ENCODE measurements at regions not wholly inside any gene's neighbourhood (a gene's known extent, or its start where the extent isn't known, plus 50 kb on each side); places are given as distances from the start of the nearest gene placed in this dataset.
"Not testable (repeated sequence)": the region's sequence is repeated elsewhere in the genome, so short reads cannot be mapped to it uniquely, and the experiment has no call there.

DNA sequence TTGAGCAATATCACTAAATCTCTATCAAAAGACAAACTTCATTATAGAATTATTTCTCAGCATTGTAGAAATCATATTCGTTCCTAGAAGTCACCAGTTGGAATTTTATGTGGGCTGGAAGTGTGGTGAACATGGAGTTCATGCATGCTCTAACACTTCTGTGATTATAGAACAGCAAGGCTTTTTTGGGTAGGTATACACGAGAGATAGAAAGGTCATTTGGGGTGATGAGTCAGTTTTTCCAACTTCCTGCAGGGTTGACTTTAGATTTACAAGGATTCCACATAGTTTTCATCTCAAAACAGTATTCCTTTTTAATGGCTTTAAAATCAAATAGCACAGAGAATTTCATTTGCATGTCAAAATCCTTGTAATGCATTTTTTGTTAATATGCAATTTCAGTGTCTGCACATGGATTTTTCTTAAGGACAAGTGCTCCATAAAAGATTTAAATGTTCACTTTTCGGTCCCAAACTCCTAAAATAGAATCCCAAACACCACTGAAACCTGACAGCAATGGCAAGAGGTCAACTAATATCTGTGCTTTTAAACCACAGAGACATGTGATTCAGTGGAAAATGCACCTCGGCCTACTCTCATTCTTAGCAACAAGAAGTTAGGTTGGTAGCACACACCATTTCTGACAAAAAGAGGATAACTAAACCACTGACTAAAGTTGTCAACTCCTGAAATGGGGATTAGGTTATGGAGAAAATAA lies 211.0 kb downstream of the MOXD1 start:
- TF ChIP-seq, protein P1, sequence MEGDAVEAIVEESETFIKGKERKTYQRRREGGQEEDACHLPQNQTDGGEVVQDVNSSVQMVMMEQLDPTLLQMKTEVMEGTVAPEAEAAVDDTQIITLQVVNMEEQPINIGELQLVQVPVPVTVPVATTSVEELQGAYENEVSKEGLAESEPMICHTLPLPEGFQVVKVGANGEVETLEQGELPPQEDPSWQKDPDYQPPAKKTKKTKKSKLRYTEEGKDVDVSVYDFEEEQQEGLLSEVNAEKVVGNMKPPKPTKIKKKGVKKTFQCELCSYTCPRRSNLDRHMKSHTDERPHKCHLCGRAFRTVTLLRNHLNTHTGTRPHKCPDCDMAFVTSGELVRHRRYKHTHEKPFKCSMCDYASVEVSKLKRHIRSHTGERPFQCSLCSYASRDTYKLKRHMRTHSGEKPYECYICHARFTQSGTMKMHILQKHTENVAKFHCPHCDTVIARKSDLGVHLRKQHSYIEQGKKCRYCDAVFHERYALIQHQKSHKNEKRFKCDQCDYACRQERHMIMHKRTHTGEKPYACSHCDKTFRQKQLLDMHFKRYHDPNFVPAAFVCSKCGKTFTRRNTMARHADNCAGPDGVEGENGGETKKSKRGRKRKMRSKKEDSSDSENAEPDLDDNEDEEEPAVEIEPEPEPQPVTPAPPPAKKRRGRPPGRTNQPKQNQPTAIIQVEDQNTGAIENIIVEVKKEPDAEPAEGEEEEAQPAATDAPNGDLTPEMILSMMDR (IDR thresholded peaks at IDR 0.05): no peak
- DNase-seq (ENCODE audit: low spot score): no peak
- no peak for ATAC-seq (ENCODE audit: low FRiP score)

DNA sequence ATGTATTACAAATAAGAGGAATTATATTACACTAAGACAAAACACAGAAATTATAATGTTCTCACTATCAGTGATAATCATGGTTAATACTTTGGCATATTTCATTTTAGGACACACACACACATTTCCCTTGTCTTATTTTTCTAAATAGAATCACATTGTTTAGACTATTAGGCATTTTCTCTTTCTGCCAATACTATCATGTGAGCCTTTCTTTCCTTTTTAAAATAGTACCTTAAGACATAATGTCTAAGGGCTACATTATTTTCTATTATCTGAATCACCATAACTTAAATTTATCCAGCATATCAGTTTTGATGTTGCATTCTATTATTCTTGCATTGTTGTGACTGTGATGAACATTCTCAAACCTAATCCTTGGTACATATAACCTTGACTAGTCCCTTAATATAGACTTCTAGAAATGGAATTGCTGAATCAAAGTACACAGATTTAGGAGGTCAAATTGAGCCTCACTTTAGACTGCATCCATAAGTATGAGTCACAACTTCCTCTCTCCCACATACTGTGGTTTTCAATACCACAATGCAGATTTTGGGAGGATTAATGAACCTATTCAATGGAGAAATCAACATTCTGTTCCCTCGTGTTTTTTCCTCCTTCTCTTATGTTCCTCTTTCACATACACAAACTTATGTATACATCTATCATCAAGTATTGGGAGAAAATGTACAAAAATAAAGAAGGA lies 212.6 kb downstream of the MOXD1 start:
- TF ChIP-seq, protein P1 (IDR thresholded peaks at IDR 0.05): no peak
- DNase-seq (ENCODE audit: low spot score): no peak
- no peak for ATAC-seq (ENCODE audit: low FRiP score)

DNA sequence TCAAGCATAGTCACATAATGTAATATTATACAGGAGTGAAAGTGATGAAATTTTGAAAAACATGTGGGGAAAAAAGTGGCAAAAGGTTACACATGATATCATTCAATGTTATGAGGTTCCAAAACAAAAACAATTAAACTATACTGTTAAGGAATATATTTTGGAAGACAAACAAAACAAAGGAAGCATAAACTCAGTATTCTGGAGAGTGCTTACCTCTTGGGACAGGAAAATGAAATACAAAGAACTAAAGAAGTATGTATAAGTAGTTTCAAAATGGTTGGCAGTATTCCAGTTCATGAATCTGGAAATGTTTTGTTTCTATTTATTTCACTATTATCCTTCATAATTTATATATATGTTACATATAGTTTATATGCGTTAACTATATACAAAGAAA lies 213.5 kb downstream of the MOXD1 start:
- ATAC-seq (ENCODE audit: low FRiP score) (no peak), DNase-seq (ENCODE audit: low spot score) (no peak)
- TF ChIP-seq, protein P1 (IDR thresholded peaks at IDR 0.05): no peak

DNA sequence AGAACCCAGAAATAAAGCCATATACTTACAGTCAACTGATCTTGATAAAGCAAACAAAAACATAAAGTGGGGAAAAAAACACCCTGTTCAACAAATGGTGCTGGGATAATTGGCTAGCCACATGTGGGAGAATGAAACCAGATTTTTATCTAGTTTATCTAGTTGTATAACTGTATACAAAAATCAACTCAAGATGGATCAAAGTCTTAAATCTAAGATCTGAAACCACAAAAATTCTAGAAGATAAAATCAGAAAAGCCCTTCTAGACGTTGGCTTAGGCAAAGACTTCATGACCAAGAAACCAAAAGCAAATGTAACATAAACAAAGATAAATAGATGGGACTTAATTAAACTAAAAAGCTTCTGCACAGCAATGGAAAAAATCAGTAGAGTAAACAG lies 216.3 kb downstream of the MOXD1 start:
- DNase-seq (ENCODE audit: low spot score); ATAC-seq (ENCODE audit: low FRiP score): not testable (repeated sequence)

DNA sequence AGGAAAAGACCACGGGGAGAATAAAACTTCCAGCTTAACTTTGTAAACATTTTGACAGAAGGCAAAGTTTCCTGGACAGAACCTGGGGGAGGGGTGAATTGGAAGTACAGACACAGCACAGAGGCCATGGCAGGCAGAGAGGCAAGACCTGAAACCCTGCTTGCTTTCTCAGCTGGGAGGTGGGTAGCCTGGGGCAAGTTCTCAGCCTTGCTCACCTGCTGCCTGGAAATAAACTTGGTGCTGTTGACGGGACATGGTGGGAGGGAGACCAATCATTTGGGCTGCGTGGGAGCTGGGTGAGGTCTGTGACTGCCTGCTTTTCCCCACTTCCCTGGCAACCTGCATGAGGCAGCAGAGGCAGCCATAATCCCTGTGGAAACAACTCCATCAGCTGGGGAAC lies 221.3 kb downstream of the MOXD1 start:
- TF ChIP-seq, protein P1 (IDR thresholded peaks at IDR 0.05): no peak
- no peak for ATAC-seq (ENCODE audit: low FRiP score)

DNA sequence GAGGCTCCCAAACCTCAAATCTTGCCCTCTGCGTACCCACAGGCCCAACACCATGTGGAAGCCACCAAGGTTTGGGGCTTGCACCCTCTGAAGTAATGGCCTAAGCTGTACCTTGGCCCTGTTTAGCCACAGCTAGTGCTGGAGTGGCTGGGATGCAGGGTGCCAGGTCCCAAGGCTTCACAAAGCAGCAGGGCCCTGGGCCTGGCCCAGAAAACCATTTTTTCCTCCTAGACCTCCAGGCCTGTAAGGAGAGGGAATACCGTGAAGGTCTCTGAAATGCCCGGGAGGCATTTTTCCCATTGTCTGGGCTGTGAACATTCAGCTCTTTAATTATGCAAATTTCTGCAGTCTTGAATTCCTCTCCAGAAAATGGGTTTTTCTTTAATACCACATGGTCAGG lies 223.7 kb upstream of the CCN2 start:
- ATAC-seq (ENCODE audit: low FRiP score) (no peak), DNase-seq (ENCODE audit: low spot score) (no peak)
- TF ChIP-seq, protein P1 (IDR thresholded peaks at IDR 0.05): no peak

More for the DNA sequence above, 221.3 kb downstream of the MOXD1 start:
- no peak for DNase-seq (ENCODE audit: low spot score)

DNA sequence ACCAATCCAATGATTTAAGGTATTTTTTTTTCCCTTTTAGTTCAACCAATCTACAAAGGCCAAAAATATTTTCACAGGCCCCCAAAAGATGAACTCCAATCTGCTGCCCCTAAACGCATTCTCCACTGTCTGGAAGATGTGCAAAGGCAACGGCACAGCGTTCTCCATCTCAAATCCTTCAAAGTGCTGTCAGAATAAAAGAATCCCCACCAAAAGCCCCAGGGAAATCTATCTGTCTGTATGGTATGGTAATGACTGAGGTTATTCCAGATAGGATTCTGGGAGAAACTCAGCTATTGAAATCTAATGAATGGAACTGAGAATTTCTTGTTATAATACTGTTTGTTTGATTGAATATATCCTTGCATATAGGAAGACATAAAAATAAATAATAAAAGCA lies 217.8 kb upstream of the CCN2 start:
- TF ChIP-seq, protein P1 (IDR thresholded peaks at IDR 0.05): no peak
- DNase-seq (ENCODE audit: low spot score): no peak
- ATAC-seq (ENCODE audit: low FRiP score): no peak
